Panc1 (cell line): ENCODE measurements at regions not wholly inside any gene's neighbourhood (a gene's known extent, or its start where the extent isn't known, plus 50 kb on each side); places are given as distances from the start of the nearest gene placed in this dataset.

Source experiments
- CTCF ChIP-seq: fragments of 450-650 bp; IDR thresholded peaks from 2 replicates; pipeline ENCODE4 v1.5.1; 2017; ENCODE audit warnings: mild to moderate bottlenecking
- POLR2AphosphoS5 ChIP-seq: IDR thresholded peaks from 2 replicates; pipeline ENCODE4 v1.6.1; 2012; ENCODE audit warnings: mild to moderate bottlenecking, low read depth, low read length, moderate library complexity
- REST ChIP-seq, 2 experiments: IDR thresholded peaks; 2 replicates each; pipeline ENCODE4 v1.6.1; 2011 to 2012; ENCODE audit warnings: low read depth in 2 of 2, control low read depth in 1 of 2, low read length in 1 of 2, mild to moderate bottlenecking in 1 of 2, moderate library complexity in 1 of 2; ENCODE audit not compliant: insufficient read depth in 1 of 2

- TF ChIP-seq REST (IDR thresholded peaks at IDR 0.05; ENCODE audit: insufficient read depth in 1 of 2, low read depth in 2 of 2, low read length in 1 of 2), result no peak
- no peak for TF ChIP-seq CTCF
- TF ChIP-seq POLR2AphosphoS5, result no peak
Measured at GRCh38 chr2:240343548-240343947, 91.9 kb upstream of the GPC1 start.
